HG02840 (cell line): ENCODE measurements at regions not wholly inside any gene's neighbourhood (a gene's known extent, or its start where the extent isn't known, plus 50 kb on each side); places are given as distances from the start of the nearest gene placed in this dataset.

Experiments used
- ATAC-seq: cut with Tn5 transposase; IDR thresholded peaks from one replicate; pipeline ENCODE4 v1.9.1; 2021; ENCODE audit warnings: mild to moderate bottlenecking, moderate library complexity, moderate number of reproducible peaks; ENCODE audit not compliant: unreplicated experiment, low FRiP score

- no peak for ATAC-seq
These were observed 94.6 kb downstream of the ZPLD1 start for GRCh38 chr3:102529452-102529851.

GRCh38 chr3:102530415-102531181 lies 95.8 kb downstream of the ZPLD1 start:
- no peak for ATAC-seq

- ATAC-seq: no peak
These were observed 96.9 kb downstream of the ZPLD1 start for GRCh38 chr3:102531686-102532085.

- ATAC-seq: no peak
These were observed 98.1 kb downstream of the ZPLD1 start for GRCh38 chr3:102532901-102533300.

- ATAC-seq: no peak
These were observed 99.0 kb downstream of the ZPLD1 start for GRCh38 chr3:102533784-102534183.

GRCh38 chr3:102536456-102536855 lies 101.6 kb downstream of the ZPLD1 start:
- ATAC-seq: no peak

GRCh38 chr3:102537123-102537522 lies 102.3 kb downstream of the ZPLD1 start:
- no peak for ATAC-seq

GRCh38 chr3:102544741-102545140 lies 109.9 kb downstream of the ZPLD1 start:
- no peak for ATAC-seq

- ATAC-seq: no peak
These were observed 110.5 kb downstream of the ZPLD1 start for GRCh38 chr3:102545276-102545675.

- no peak for ATAC-seq
These were observed 119.1 kb downstream of the ZPLD1 start for GRCh38 chr3:102553876-102554275.

GRCh38 chr3:102570511-102570910 lies 135.7 kb downstream of the ZPLD1 start:
- no peak for ATAC-seq

GRCh38 chr3:102571006-102571405 lies 136.2 kb downstream of the ZPLD1 start:
- ATAC-seq: no peak

GRCh38 chr3:102571720-102572384 lies 137.0 kb downstream of the ZPLD1 start:
- ATAC-seq: no peak

GRCh38 chr3:102573483-102574028 lies 138.7 kb downstream of the ZPLD1 start:
- ATAC-seq: no peak

- ATAC-seq: no peak
These were observed 139.5 kb downstream of the ZPLD1 start for GRCh38 chr3:102574355-102574754.

GRCh38 chr3:102576651-102577050 lies 141.8 kb downstream of the ZPLD1 start:
- no peak for ATAC-seq

GRCh38 chr3:102577082-102577789 lies 142.4 kb downstream of the ZPLD1 start:
- ATAC-seq: no peak

GRCh38 chr3:102580760-102581159 lies 145.9 kb downstream of the ZPLD1 start:
- no peak for ATAC-seq

GRCh38 chr3:102586485-102586884 lies 151.7 kb downstream of the ZPLD1 start:
- no peak for ATAC-seq

- ATAC-seq: no peak
These were observed 159.2 kb downstream of the ZPLD1 start for GRCh38 chr3:102593812-102594602.
